ENCODE measurements at regions not wholly inside any gene's neighbourhood (a gene's known extent, or its start where the extent isn't known, plus 50 kb on each side); places are given as distances from the start of the nearest gene placed in this dataset.

DNA sequence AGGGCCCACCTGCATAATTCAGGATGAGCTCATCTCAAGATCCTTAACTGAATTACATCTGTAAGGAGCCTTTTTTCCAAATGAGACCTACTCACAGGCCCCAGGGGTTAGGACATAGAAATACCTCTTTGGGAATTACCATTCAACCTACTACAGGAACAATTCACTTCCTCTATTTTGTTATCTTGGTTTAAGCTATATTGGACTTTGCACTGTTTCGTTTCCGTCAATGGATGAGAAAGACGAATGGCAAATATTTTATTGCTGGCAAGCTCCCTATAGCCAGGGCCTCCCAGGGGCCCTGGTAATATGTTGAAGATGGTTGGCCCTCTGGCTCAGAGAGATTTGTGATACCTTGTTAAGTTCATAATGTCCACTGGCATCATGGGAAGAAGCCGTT is 384.2 kb upstream of the DUSP10 start:
- no peaks in the 10 kb centered on the region for H4K20me1 ChIP-seq (ENCODE audit: insufficient read depth)
- ChIA-PET POLR2A (no interaction called here), CTCF (interaction anchor here (2.4 kb wide), 1 partner anchor 329 kb away, joined by 15 read pairs; no protein-coding TSS in a partner anchor), RAD21 (ENCODE audit: low non-redundant PET in 1 of 2, low total read pairs in 2 of 2, uncharacterized antibody in 2 of 2, unreplicated experiment in 2 of 2) (interaction anchor here in 1 of 2 experiments (0.7 kb wide), 1 partner anchor 203 kb away, joined by 3 read pairs; no protein-coding TSS in a partner anchor)
- no peak overlapping the region for H3K9ac ChIP-seq (ENCODE audit: low read length)
- no peaks in the 10 kb centered on the region for H3K79me2 ChIP-seq (ENCODE audit: insufficient read depth, low read length)
- DNase-seq (ENCODE audit: low read depth, low spot score): no peak
- H3K27ac ChIP-seq (ENCODE audit: low read depth, low read length): no peak overlapping the region
- no peaks in the 10 kb centered on the region for H3K4me1 ChIP-seq (ENCODE audit: control insufficient read depth in 1 of 2, insufficient read depth in 2 of 2, low read length in 2 of 2)
- no peaks in the 10 kb centered on the region for H3K9me2 ChIP-seq (ENCODE audit: insufficient read depth)
- intact Hi-C loops (cut with micrococcal nuclease): no loop called here
- no peak overlapping the region for H2AFZ ChIP-seq (ENCODE audit: low read depth, low read length, poor library complexity, severe bottlenecking)
- BruUV-seq (replicated peaks): no TSS peak
- H3K27me3 ChIP-seq (ENCODE audit: insufficient read depth, low read length): no peaks in the 10 kb centered on the region
- no peaks in the 10 kb centered on the region for H3K36me3 ChIP-seq (ENCODE audit: control insufficient read depth in 1 of 2, insufficient read depth in 2 of 2, low read length in 2 of 2)
- ATAC-seq: no peak
- H3K9me3 ChIP-seq (ENCODE audit: control insufficient read depth in 1 of 2, insufficient read depth in 1 of 2, low read depth in 1 of 2, low read length in 2 of 2): no peaks in the 10 kb centered on the region
- no peak overlapping the region for H3K4me3 ChIP-seq (replicated peaks in 1 of 2; ENCODE audit: low read depth in 1 of 2, low read length in 2 of 2)
- H3K4me2 ChIP-seq (ENCODE audit: low read length): no peak overlapping the region
- no peak for TF ChIP-seq EGR1 (IDR thresholded peaks at IDR 0.05; ENCODE audit: low read depth)
- TF ChIP-seq JUND (IDR thresholded peaks at IDR 0.05): no peak
- TF ChIP-seq YY1 (IDR thresholded peaks at IDR 0.05; ENCODE audit: extremely low read depth, insufficient replicate concordance, low read depth, low read length): no peak
- no peak for TF ChIP-seq SRF (IDR thresholded peaks at IDR 0.05; ENCODE audit: low read depth)
- no peak for TF ChIP-seq SIN3A (IDR thresholded peaks at IDR 0.05; ENCODE audit: low read depth)
- TF ChIP-seq CBX3 (IDR thresholded peaks at IDR 0.05; ENCODE audit: low read depth): no peak
- no peak for TF ChIP-seq ATF3 (IDR thresholded peaks at IDR 0.05)
- TF ChIP-seq TCF7L2 (IDR thresholded peaks at IDR 0.05; ENCODE audit: borderline replicate concordance, extremely low read depth, insufficient read depth, insufficient read length): no peak
- no peak for TF ChIP-seq EZH2phosphoT487 (IDR thresholded peaks at IDR 0.05; ENCODE audit: borderline replicate concordance)
- TF ChIP-seq EZH2 (IDR thresholded peaks at IDR 0.05): no peak
- no peak for TF ChIP-seq FOSL1 (IDR thresholded peaks at IDR 0.05; ENCODE audit: low read depth)
- no peak for TF ChIP-seq ZFX (IDR thresholded peaks at IDR 0.05)
- no peak for TF ChIP-seq CEBPB (IDR thresholded peaks at IDR 0.05; ENCODE audit: low read depth)
- no peak for TF ChIP-seq ZNF274 (IDR thresholded peaks at IDR 0.05; ENCODE audit: low read depth, low read length)
- TF ChIP-seq POLR2A (IDR thresholded peaks at IDR 0.05; ENCODE audit: borderline replicate concordance, extremely low read depth, insufficient read depth, insufficient read length): no peak
- no peak for TF ChIP-seq RAD21 (IDR thresholded peaks at IDR 0.05; ENCODE audit: low read depth)

All from HCT116 (cell line).